ENCODE measurements at regions not wholly inside any gene's neighbourhood (a gene's known extent, or its start where the extent isn't known, plus 50 kb on each side); places are given as distances from the start of the nearest gene placed in this dataset.

- in situ Hi-C loops (cut with MboI; ENCODE audit: low sequenced_read_pairs) = no loop called here
Observed at GRCh38 chr5:117209479-117209878, 634.9 kb upstream of the SEMA6A start.

GRCh38 chr5:117207088-117207668 lies 632.6 kb upstream of the SEMA6A start:
- in situ Hi-C loops (cut with MboI; ENCODE audit: low sequenced_read_pairs) = no loop called here

GRCh38 chr5:117205894-117206293 lies 631.3 kb upstream of the SEMA6A start:
- in situ Hi-C loops (cut with MboI; ENCODE audit: low sequenced_read_pairs) = no loop called here

GRCh38 chr5:117204926-117205869 lies 630.6 kb upstream of the SEMA6A start:
- in situ Hi-C loops (cut with MboI; ENCODE audit: low sequenced_read_pairs) = no loop called here

GRCh38 chr5:117204404-117204803 lies 629.8 kb upstream of the SEMA6A start:
- in situ Hi-C loops (cut with MboI; ENCODE audit: low sequenced_read_pairs) = no loop called here

GRCh38 chr5:117203584-117203983 lies 629.0 kb upstream of the SEMA6A start:
- in situ Hi-C loops (cut with MboI; ENCODE audit: low sequenced_read_pairs) = no loop called here

GRCh38 chr5:117201001-117201400 lies 626.4 kb upstream of the SEMA6A start:
- in situ Hi-C loops (cut with MboI; ENCODE audit: low sequenced_read_pairs) = no loop called here

- in situ Hi-C loops (cut with MboI; ENCODE audit: low sequenced_read_pairs) = no loop called here
Observed at GRCh38 chr5:117195076-117195475, 620.5 kb upstream of the SEMA6A start.

- in situ Hi-C loops (cut with MboI; ENCODE audit: low sequenced_read_pairs) = no loop called here
Observed at GRCh38 chr5:117191251-117191650, 616.6 kb upstream of the SEMA6A start.

GRCh38 chr5:117189784-117190183 lies 615.2 kb upstream of the SEMA6A start:
- in situ Hi-C loops (cut with MboI; ENCODE audit: low sequenced_read_pairs) = no loop called here

- in situ Hi-C loops (cut with MboI; ENCODE audit: low sequenced_read_pairs) = no loop called here
Observed at GRCh38 chr5:117188211-117188610, 613.6 kb upstream of the SEMA6A start.

- in situ Hi-C loops (cut with MboI; ENCODE audit: low sequenced_read_pairs) = no loop called here
Observed at GRCh38 chr5:117186751-117187150, 612.1 kb upstream of the SEMA6A start.

- in situ Hi-C loops (cut with MboI; ENCODE audit: low sequenced_read_pairs) = no loop called here
Observed at GRCh38 chr5:117183326-117183725, 608.7 kb upstream of the SEMA6A start.

GRCh38 chr5:117182104-117182503 lies 607.5 kb upstream of the SEMA6A start:
- in situ Hi-C loops (cut with MboI; ENCODE audit: low sequenced_read_pairs) = no loop called here

- in situ Hi-C loops (cut with MboI; ENCODE audit: low sequenced_read_pairs) = no loop called here
Observed at GRCh38 chr5:117177302-117177701, 602.7 kb upstream of the SEMA6A start.

GRCh38 chr5:117165068-117165467 lies 590.4 kb upstream of the SEMA6A start:
- in situ Hi-C loops (cut with MboI; ENCODE audit: low sequenced_read_pairs) = no loop called here

GRCh38 chr5:117161718-117162335 lies 587.2 kb upstream of the SEMA6A start:
- in situ Hi-C loops (cut with MboI; ENCODE audit: low sequenced_read_pairs) = no loop called here

- in situ Hi-C loops (cut with MboI; ENCODE audit: low sequenced_read_pairs) = no loop called here
Observed at GRCh38 chr5:117160391-117160790, 585.8 kb upstream of the SEMA6A start.

GRCh38 chr5:117149312-117149711 lies 574.7 kb upstream of the SEMA6A start:
- in situ Hi-C loops (cut with MboI; ENCODE audit: low sequenced_read_pairs) = no loop called here

GRCh38 chr5:117144086-117144485 lies 569.5 kb upstream of the SEMA6A start:
- in situ Hi-C loops (cut with MboI; ENCODE audit: low sequenced_read_pairs) = no loop called here

- in situ Hi-C loops (cut with MboI; ENCODE audit: low sequenced_read_pairs) = no loop called here
Observed at GRCh38 chr5:117143406-117143805, 568.8 kb upstream of the SEMA6A start.

GRCh38 chr5:117138523-117138922 lies 563.9 kb upstream of the SEMA6A start:
- in situ Hi-C loops (cut with MboI; ENCODE audit: low sequenced_read_pairs) = no loop called here

Data from HL-60/S4 (cell line).